HG02798 (cell line): ENCODE measurements at regions not wholly inside any gene's neighbourhood (a gene's known extent, or its start where the extent isn't known, plus 50 kb on each side); places are given as distances from the start of the nearest gene placed in this dataset.
"Not testable (repeated sequence)": the region's sequence is repeated elsewhere in the genome, so short reads cannot be mapped to it uniquely, and the experiment has no call there.

ENCODE experiments used
- ATAC-seq: cut with Tn5 transposase; IDR thresholded peaks from one replicate; pipeline ENCODE4 v1.9.1; 2021; ENCODE audit warnings: mild to moderate bottlenecking; ENCODE audit not compliant: unreplicated experiment, poor library complexity

GRCh38 chr3:10653866-10654611, 148.7 kb upstream of the ATP2B2 start:
- no peak for ATAC-seq

- ATAC-seq, result no peak
Observed at GRCh38 chr3:10655105-10655504, 149.7 kb upstream of the ATP2B2 start.

GRCh38 chr3:10657339-10657738, 152.0 kb upstream of the ATP2B2 start:
- ATAC-seq, result not testable (repeated sequence)

- no peak for ATAC-seq
Observed at GRCh38 chr3:10665592-10665991, 150.4 kb upstream of the SLC6A11 start.

- no peak for ATAC-seq
Observed at GRCh38 chr3:10666621-10667020, 149.4 kb upstream of the SLC6A11 start.

- no peak for ATAC-seq
Observed at GRCh38 chr3:10667269-10667668, 148.8 kb upstream of the SLC6A11 start.

GRCh38 chr3:10667901-10668476, 148.0 kb upstream of the SLC6A11 start:
- ATAC-seq, result no peak

GRCh38 chr3:10669490-10670048, 146.5 kb upstream of the SLC6A11 start:
- no peak for ATAC-seq

- no peak for ATAC-seq
Observed at GRCh38 chr3:10672422-10672821, 143.6 kb upstream of the SLC6A11 start.

- ATAC-seq, result no peak
Observed at GRCh38 chr3:10674578-10674977, 141.4 kb upstream of the SLC6A11 start.

- ATAC-seq, result no peak
Observed at GRCh38 chr3:10676905-10677304, 139.1 kb upstream of the SLC6A11 start.

- ATAC-seq, result no peak
Observed at GRCh38 chr3:10678796-10679376, 137.1 kb upstream of the SLC6A11 start.

- ATAC-seq, result no peak
Observed at GRCh38 chr3:10680796-10681195, 135.2 kb upstream of the SLC6A11 start.

- no peak for ATAC-seq
Observed at GRCh38 chr3:10682692-10683091, 133.3 kb upstream of the SLC6A11 start.

- ATAC-seq, result no peak
Observed at GRCh38 chr3:10683106-10683505, 132.9 kb upstream of the SLC6A11 start.

GRCh38 chr3:10688126-10688525, 127.9 kb upstream of the SLC6A11 start:
- ATAC-seq, result no peak

GRCh38 chr3:10688548-10689172, 127.4 kb upstream of the SLC6A11 start:
- no peak for ATAC-seq

GRCh38 chr3:10692039-10692622, 123.9 kb upstream of the SLC6A11 start:
- no peak for ATAC-seq

- no peak for ATAC-seq
Observed at GRCh38 chr3:10693457-10693856, 122.6 kb upstream of the SLC6A11 start.

- ATAC-seq, result no peak
Observed at GRCh38 chr3:10694179-10694578, 121.8 kb upstream of the SLC6A11 start.

- ATAC-seq, result not testable (repeated sequence)
Observed at GRCh38 chr3:10695186-10695585, 120.8 kb upstream of the SLC6A11 start.
